Upper lobe of left lung (tissue), 4 donors: ENCODE measurements at regions not wholly inside any gene's neighbourhood (a gene's known extent, or its start where the extent isn't known, plus 50 kb on each side); places are given as distances from the start of the nearest gene placed in this dataset.

Experiments
- EP300 ChIP-seq, 4 donors: sonication (generic); formaldehyde crosslinking; IDR thresholded peaks; one replicate each; pipeline ENCODE4 v1.5.1; 2017; ENCODE audit warnings: antibody characterized with exemption in 4 of 4, control low read depth in 2 of 4
- POLR2A ChIP-seq, 4 donors: fragments of 450-650 bp; IDR thresholded peaks; one replicate each; pipeline ENCODE4 v1.5.1; 2016 to 2017; ENCODE audit warnings: antibody characterized with exemption in 4 of 4, mild to moderate bottlenecking in 2 of 4
- POLR2AphosphoS5 ChIP-seq, 2 donors: sonication (generic); formaldehyde crosslinking; IDR thresholded peaks; one replicate each; pipeline ENCODE4 v1.5.1; 2017; ENCODE audit warnings: antibody characterized with exemption in 2 of 2
- TF ChIP-seq, protein P1 (sequence below), 6 experiments: fragments of 450-650 bp in 4 of 6; fragments of 200-600 bp in 2 of 6; sonication (generic) in 2 of 6; IDR thresholded peaks; one replicate each; pipeline ENCODE4 v1.5.1; 2016 to 2019; ENCODE audit warnings: antibody characterized with exemption in 6 of 6

- TF ChIP-seq, protein P1, sequence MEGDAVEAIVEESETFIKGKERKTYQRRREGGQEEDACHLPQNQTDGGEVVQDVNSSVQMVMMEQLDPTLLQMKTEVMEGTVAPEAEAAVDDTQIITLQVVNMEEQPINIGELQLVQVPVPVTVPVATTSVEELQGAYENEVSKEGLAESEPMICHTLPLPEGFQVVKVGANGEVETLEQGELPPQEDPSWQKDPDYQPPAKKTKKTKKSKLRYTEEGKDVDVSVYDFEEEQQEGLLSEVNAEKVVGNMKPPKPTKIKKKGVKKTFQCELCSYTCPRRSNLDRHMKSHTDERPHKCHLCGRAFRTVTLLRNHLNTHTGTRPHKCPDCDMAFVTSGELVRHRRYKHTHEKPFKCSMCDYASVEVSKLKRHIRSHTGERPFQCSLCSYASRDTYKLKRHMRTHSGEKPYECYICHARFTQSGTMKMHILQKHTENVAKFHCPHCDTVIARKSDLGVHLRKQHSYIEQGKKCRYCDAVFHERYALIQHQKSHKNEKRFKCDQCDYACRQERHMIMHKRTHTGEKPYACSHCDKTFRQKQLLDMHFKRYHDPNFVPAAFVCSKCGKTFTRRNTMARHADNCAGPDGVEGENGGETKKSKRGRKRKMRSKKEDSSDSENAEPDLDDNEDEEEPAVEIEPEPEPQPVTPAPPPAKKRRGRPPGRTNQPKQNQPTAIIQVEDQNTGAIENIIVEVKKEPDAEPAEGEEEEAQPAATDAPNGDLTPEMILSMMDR (IDR thresholded peaks at IDR 0.05), result no peak
- TF ChIP-seq POLR2AphosphoS5 (IDR thresholded peaks at IDR 0.05) (no peak), EP300 (IDR thresholded peaks at IDR 0.05) (no peak), POLR2A (IDR thresholded peaks at IDR 0.05) (no peak)
These were observed 653.8 kb downstream of the ELAVL2 start for GRCh38 chr9:23172206-23172605.
